GM12865 (cell line): ENCODE measurements at regions not wholly inside any gene's neighbourhood (a gene's known extent, or its start where the extent isn't known, plus 50 kb on each side); places are given as distances from the start of the nearest gene placed in this dataset.

Source experiments
- DNase-seq: peaks from one replicate; pipeline ENCODE4 v3.0.0; 2010; ENCODE audit warnings: low read depth
- H3K4me3 ChIP-seq: 2 replicates; pipeline ENCODE4 v1.5.1; 2011; ENCODE audit warnings: mild to moderate bottlenecking, low read depth, low read length, control low read depth
- CTCF ChIP-seq: IDR thresholded peaks from 2 replicates; pipeline ENCODE4 v1.5.1; 2011; ENCODE audit warnings: low read length, control low read depth, low read depth, inconsistent platforms; ENCODE audit not compliant: insufficient read depth; ENCODE audit errors: missing control alignments

GRCh38 chr2:103153580-103154284 is 391.9 kb downstream of the TMEM182 start:
- no peak for DNase-seq
- TF ChIP-seq CTCF, result no peak
- H3K4me3 ChIP-seq, result no peak overlapping the region

- DNase-seq, result no peak
- TF ChIP-seq CTCF, result no peak
- no peak overlapping the region for H3K4me3 ChIP-seq
Measured at GRCh38 chr2:103155308-103155707, 393.5 kb downstream of the TMEM182 start.

- no peak for DNase-seq
- H3K4me3 ChIP-seq, result no peak overlapping the region
- TF ChIP-seq CTCF, result no peak
Measured at GRCh38 chr2:103159018-103159417, 397.2 kb downstream of the TMEM182 start.

GRCh38 chr2:103161456-103162289 is 399.8 kb downstream of the TMEM182 start:
- no peak overlapping the region for H3K4me3 ChIP-seq
- peak; percentile 50 for DNase-seq
- TF ChIP-seq CTCF, result peak; percentile 75

- no peak overlapping the region for H3K4me3 ChIP-seq
- DNase-seq, result no peak
- TF ChIP-seq CTCF, result no peak
Measured at GRCh38 chr2:103164748-103165147, 402.9 kb downstream of the TMEM182 start.

- no peak overlapping the region for H3K4me3 ChIP-seq
- no peak for TF ChIP-seq CTCF
- DNase-seq, result no peak
Measured at GRCh38 chr2:103165836-103166235, 404.0 kb downstream of the TMEM182 start.
